ENCODE measurements at regions not wholly inside any gene's neighbourhood (a gene's known extent, or its start where the extent isn't known, plus 50 kb on each side); places are given as distances from the start of the nearest gene placed in this dataset.

- no peak for TF ChIP-seq TAF1 (IDR thresholded peaks at IDR 0.05; ENCODE audit: low read depth, low read length)
- TF ChIP-seq POLR2A (IDR thresholded peaks at IDR 0.05; ENCODE audit: low read depth, low read length), result no peak
- no peak for TF ChIP-seq POLR2AphosphoS5 (IDR thresholded peaks at IDR 0.05; ENCODE audit: low read depth, low read length)
- no peak for TF ChIP-seq PAX5 (IDR thresholded peaks at IDR 0.05; ENCODE audit: insufficient read depth, low read length, severe bottlenecking)
Measured at GRCh38 chr1:171421413-171422020, 63.8 kb upstream of the PRRC2C start.

Data from GM12891 (cell line).